Neutrophil (primary cell): ENCODE measurements at regions not wholly inside any gene's neighbourhood (a gene's known extent, or its start where the extent isn't known, plus 50 kb on each side); places are given as distances from the start of the nearest gene placed in this dataset.

Experiments used
- H3K27ac ChIP-seq: fragments of 200-600 bp; sonication (generic); 2 replicates; pipeline ENCODE4 v1.5.1; 2016; ENCODE audit warnings: mild to moderate bottlenecking, moderate library complexity
- H3K27me3 ChIP-seq: fragments of 200-600 bp; sonication (generic); 2 replicates; pipeline ENCODE4 v1.6.0; 2016; ENCODE audit warnings: mild to moderate bottlenecking
- H3K36me3 ChIP-seq: fragments of 200-600 bp; sonication (generic); 2 replicates; pipeline ENCODE4 v1.5.1; 2017
- H3K4me1 ChIP-seq, 2 experiments: fragments of 200-600 bp in 1 of 2; sonication (generic) in 1 of 2; 1 replicate in 1 of 2; 2 replicates in 1 of 2; pipeline versions ENCODE4 v1.5.1 to v1.6.1; 2013 to 2016; ENCODE audit warnings: low read depth in 1 of 2, low read length in 1 of 2, mild to moderate bottlenecking in 1 of 2, moderate library complexity in 1 of 2; ENCODE audit not compliant: control insufficient read depth in 1 of 2, insufficient read depth in 1 of 2
- H3K4me3 ChIP-seq, 2 experiments: fragments of 200-600 bp in 1 of 2; sonication (generic) in 1 of 2; 1 replicate in 1 of 2; 2 replicates in 1 of 2; pipeline ENCODE4 v1.5.1; 2013 to 2016; ENCODE audit warnings: low read depth in 1 of 2, low read length in 1 of 2, mild to moderate bottlenecking in 1 of 2, moderate library complexity in 1 of 2
- H3K9me3 ChIP-seq: fragments of 200-600 bp; sonication (generic); 2 replicates; pipeline ENCODE4 v1.5.1; 2016
- CTCF ChIP-seq: fragments of 200-600 bp; sonication (generic); IDR thresholded peaks from 2 replicates; pipeline ENCODE4 v1.5.1; 2016; ENCODE audit warnings: antibody characterized with exemption

- Histone ChIP-seq H3K36me3 (no peaks in the 10 kb centered on the region), H3K4me3 (no peak overlapping the region), H3K9me3 (no peaks in the 10 kb centered on the region), H3K27ac (no peak overlapping the region), H3K27me3 (no peaks in the 10 kb centered on the region), H3K4me1 (no peaks in the 10 kb centered on the region)
- TF ChIP-seq CTCF = no peak
Observed at GRCh38 chr2:122105171-122105876, 349.9 kb downstream of the TSN start.

- Histone ChIP-seq H3K27ac (no peak overlapping the region), H3K4me3 (no peak overlapping the region), H3K9me3 (no peaks in the 10 kb centered on the region), H3K4me1 (no peaks in the 10 kb centered on the region), H3K27me3 (no peaks in the 10 kb centered on the region), H3K36me3 (no peaks in the 10 kb centered on the region)
- TF ChIP-seq CTCF = no peak
Observed at GRCh38 chr2:122105877-122106206, 350.4 kb downstream of the TSN start.

- no peaks in the 10 kb centered on the region for H3K9me3 ChIP-seq
- H3K4me1 ChIP-seq = no peaks in the 10 kb centered on the region
- no peaks in the 10 kb centered on the region for H3K36me3 ChIP-seq
- no peaks in the 10 kb centered on the region for H3K27me3 ChIP-seq
- TF ChIP-seq CTCF = no peak
- H3K4me3 ChIP-seq = no peak overlapping the region
- H3K27ac ChIP-seq = no peak overlapping the region
Observed at GRCh38 chr2:122108186-122108585, 352.7 kb downstream of the TSN start.

- Histone ChIP-seq H3K4me3 (no peak overlapping the region), H3K27me3 (no peaks in the 10 kb centered on the region), H3K36me3 (no peaks in the 10 kb centered on the region), H3K9me3 (no peaks in the 10 kb centered on the region), H3K4me1 (no peaks in the 10 kb centered on the region), H3K27ac (no peak overlapping the region)
- TF ChIP-seq CTCF = no peak
Observed at GRCh38 chr2:122112216-122113005, 357.0 kb downstream of the TSN start.

GRCh38 chr2:122114421-122114820 is 359.0 kb downstream of the TSN start:
- Histone ChIP-seq H3K9me3 (no peaks in the 10 kb centered on the region), H3K4me1 (no peaks in the 10 kb centered on the region), H3K36me3 (no peaks in the 10 kb centered on the region), H3K27ac (no peak overlapping the region), H3K4me3 (no peak overlapping the region), H3K27me3 (no peaks in the 10 kb centered on the region)
- TF ChIP-seq CTCF = no peak
